SH-SY5Y (cell line): ENCODE measurements at regions not wholly inside any gene's neighbourhood (a gene's known extent, or its start where the extent isn't known, plus 50 kb on each side); places are given as distances from the start of the nearest gene placed in this dataset.

Source experiments
- GATA2 ChIP-seq: IDR thresholded peaks from 2 replicates; pipeline ENCODE4 v1.6.1; 2011; ENCODE audit warnings: mild to moderate bottlenecking, low read depth, low read length
- GATA3 ChIP-seq: IDR thresholded peaks from 2 replicates; pipeline ENCODE4 v1.6.1; 2011; ENCODE audit warnings: low read depth, mild to moderate bottlenecking, low read length, moderate library complexity

GRCh38 chr4:23966725-23967124 lies 76.9 kb upstream of the PPARGC1A start:
- no peak for TF ChIP-seq GATA2
- TF ChIP-seq GATA3: no peak

GRCh38 chr4:23962462-23962861 lies 72.6 kb upstream of the PPARGC1A start:
- no peak for TF ChIP-seq GATA2
- TF ChIP-seq GATA3: no peak

GRCh38 chr4:23959396-23960148 lies 69.7 kb upstream of the PPARGC1A start:
- TF ChIP-seq GATA3 (no peak), GATA2 (no peak)

- TF ChIP-seq GATA3: no peak
- no peak for TF ChIP-seq GATA2
Observed at GRCh38 chr4:23958749-23959148, 68.9 kb upstream of the PPARGC1A start.

GRCh38 chr4:23957465-23957864 lies 67.6 kb upstream of the PPARGC1A start:
- no peak for TF ChIP-seq GATA2
- TF ChIP-seq GATA3: no peak

- no peak for TF ChIP-seq GATA3
- no peak for TF ChIP-seq GATA2
Observed at GRCh38 chr4:23956601-23957364, 66.9 kb upstream of the PPARGC1A start.

GRCh38 chr4:23952258-23952657 lies 62.4 kb upstream of the PPARGC1A start:
- TF ChIP-seq GATA2 (no peak), GATA3 (no peak)

GRCh38 chr4:23947826-23948225 lies 58.0 kb upstream of the PPARGC1A start:
- TF ChIP-seq GATA2: no peak
- TF ChIP-seq GATA3: no peak

GRCh38 chr4:23946299-23946698 lies 56.5 kb upstream of the PPARGC1A start:
- TF ChIP-seq GATA3 (no peak), GATA2 (no peak)

- TF ChIP-seq GATA3 (no peak), GATA2 (no peak)
Observed at GRCh38 chr4:23945451-23946017, 55.7 kb upstream of the PPARGC1A start.

GRCh38 chr4:23943478-23943877 lies 53.6 kb upstream of the PPARGC1A start:
- TF ChIP-seq GATA2 (no peak), GATA3 (no peak)

- no peak for TF ChIP-seq GATA2
- no peak for TF ChIP-seq GATA3
Observed at GRCh38 chr4:23942471-23942870, 52.6 kb upstream of the PPARGC1A start.
